ENCODE measurements at regions not wholly inside any gene's neighbourhood (a gene's known extent, or its start where the extent isn't known, plus 50 kb on each side); places are given as distances from the start of the nearest gene placed in this dataset.

DNA sequence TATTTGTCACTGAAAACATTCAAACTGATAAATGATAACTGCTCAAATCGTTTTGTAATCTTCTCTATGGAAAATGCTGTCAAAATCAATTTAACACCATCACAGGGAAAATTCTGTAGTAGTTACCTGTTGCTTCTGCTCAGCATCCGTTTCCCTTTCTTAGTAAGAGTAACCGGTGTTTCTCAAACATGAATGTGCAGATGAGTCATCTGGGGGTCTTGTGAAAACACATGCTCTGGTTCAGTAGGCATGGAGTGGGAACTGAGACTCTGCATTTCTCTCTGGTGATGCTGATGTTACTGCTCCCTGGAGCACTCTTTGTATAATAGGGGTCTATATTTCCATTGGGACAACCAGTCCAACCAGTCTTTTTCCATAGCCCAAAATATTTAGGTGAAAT is 145.1 kb downstream of the SEMA6D start:
- TF ChIP-seq, protein P1, sequence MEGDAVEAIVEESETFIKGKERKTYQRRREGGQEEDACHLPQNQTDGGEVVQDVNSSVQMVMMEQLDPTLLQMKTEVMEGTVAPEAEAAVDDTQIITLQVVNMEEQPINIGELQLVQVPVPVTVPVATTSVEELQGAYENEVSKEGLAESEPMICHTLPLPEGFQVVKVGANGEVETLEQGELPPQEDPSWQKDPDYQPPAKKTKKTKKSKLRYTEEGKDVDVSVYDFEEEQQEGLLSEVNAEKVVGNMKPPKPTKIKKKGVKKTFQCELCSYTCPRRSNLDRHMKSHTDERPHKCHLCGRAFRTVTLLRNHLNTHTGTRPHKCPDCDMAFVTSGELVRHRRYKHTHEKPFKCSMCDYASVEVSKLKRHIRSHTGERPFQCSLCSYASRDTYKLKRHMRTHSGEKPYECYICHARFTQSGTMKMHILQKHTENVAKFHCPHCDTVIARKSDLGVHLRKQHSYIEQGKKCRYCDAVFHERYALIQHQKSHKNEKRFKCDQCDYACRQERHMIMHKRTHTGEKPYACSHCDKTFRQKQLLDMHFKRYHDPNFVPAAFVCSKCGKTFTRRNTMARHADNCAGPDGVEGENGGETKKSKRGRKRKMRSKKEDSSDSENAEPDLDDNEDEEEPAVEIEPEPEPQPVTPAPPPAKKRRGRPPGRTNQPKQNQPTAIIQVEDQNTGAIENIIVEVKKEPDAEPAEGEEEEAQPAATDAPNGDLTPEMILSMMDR (IDR thresholded peaks at IDR 0.05; ENCODE audit: poor library complexity, severe bottlenecking), result no peak
- TF ChIP-seq REST (IDR thresholded peaks at IDR 0.05; ENCODE audit: borderline replicate concordance) (no peak), EZH2 (IDR thresholded peaks at IDR 0.05; ENCODE audit: borderline replicate concordance, insufficient read depth, low read length, poor library complexity, severe bottlenecking) (no peak), POLR2AphosphoS5 (IDR thresholded peaks at IDR 0.05) (no peak), MXI1 (conservative IDR thresholded peaks at IDR 0.05; ENCODE audit: poor library complexity, severe bottlenecking) (no peak)
